GM18519 (cell line): ENCODE measurements at regions not wholly inside any gene's neighbourhood (a gene's known extent, or its start where the extent isn't known, plus 50 kb on each side); places are given as distances from the start of the nearest gene placed in this dataset.
"Not testable (repeated sequence)": the region's sequence is repeated elsewhere in the genome, so short reads cannot be mapped to it uniquely, and the experiment has no call there.

Source experiments
- ATAC-seq: cut with Tn5 transposase; IDR thresholded peaks from one replicate; pipeline ENCODE4 v1.9.1; 2021; ENCODE audit warnings: mild to moderate bottlenecking, moderate library complexity; ENCODE audit not compliant: unreplicated experiment, low FRiP score

DNA sequence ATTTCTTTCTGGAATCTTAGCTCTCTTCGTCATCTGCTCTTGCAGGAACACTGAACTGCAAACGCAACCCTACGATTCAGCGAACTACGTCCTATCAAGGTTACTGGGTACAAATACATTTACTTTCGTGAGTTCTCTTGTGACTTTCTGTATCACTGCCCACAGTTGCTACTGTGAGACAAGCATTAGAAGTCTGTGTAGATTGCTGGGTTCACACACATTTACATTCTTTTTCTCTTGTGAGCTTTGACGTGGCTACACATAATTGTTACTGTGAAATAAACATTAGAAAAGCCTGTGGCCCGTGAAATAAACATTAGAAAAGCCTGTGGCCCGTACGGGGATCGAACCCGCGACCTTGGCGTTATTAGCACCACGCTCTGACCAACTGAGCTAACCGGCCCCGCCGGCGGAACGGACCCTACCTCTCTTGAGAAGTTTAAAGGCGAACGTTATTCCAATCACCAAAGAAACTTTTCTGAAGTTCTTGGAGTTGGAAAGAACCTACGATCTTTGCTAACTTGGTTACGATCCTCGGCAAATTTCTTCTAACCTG is 61.2 kb upstream of the ZNF322 start:
- ATAC-seq = not testable (repeated sequence)

DNA sequence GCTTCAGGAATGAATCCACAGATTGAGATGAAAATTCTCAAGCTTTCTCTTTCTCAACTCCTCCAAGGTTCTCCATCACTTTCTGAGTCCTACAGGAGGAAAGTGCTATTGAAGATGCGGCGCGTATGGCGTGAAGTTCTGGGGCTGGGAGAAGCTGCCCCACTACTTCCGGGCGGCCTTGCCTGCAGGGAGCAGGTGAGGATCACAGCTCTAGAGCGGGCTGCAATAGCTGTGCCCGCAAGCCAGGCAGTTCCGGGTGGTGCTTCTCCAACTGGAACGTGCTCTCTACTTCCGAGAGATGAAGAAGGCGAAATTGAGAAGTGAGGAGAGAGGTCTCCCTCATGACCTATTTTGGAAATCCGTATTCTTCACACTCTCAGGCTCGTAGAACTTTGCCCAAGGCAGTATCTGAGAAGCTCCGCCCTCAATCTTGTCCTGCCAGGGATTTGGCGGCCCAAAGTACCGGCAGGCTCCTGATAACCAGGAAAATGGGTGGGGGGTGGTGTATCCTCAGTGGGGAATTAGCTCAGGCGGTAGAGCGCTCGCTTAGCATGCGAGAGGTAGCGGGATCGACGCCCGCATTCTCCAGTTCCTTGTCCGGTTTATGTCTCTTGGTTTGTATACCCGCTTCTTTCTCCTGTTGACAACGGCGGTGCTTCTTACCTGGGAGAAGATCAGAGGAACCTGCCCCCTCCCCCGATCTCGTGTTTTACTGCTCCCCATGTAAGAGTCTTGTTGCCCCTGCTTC is 70.6 kb upstream of the ZNF322 start:
- ATAC-seq = not testable (repeated sequence)

DNA sequence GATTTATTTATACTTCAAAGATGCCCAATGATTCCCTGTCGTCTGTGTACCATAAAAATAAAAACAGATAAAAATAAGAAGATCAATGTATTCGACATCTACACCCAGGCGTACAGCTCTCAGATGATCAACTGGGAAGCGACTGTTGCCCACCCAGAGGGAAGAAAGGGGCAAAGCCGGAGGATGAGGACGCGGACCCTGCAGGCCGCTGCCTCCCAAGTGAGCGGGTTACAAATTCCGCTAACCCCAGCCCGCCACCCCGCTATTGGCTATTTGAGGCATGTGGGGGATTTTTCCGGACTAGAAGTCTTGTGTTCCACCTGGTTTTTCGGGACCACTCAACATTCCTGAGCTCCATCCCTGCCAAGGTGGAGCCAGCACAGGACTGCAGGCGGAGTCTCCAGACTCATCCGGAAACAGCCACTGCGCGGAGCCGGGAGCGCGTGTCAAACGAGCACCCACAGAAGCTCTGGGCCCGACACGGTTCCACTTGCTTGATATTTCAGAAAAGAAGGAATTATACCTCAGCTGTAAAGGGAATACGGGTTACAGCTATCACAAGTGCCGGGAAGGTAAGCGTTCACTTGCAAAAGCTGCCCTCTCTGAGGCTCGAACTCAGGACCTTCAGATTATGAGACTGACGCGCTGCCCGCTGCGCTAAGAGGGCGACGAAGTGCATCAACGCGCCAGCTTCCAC is 75.4 kb upstream of the ZNF322 start:
- not testable (repeated sequence) for ATAC-seq

DNA sequence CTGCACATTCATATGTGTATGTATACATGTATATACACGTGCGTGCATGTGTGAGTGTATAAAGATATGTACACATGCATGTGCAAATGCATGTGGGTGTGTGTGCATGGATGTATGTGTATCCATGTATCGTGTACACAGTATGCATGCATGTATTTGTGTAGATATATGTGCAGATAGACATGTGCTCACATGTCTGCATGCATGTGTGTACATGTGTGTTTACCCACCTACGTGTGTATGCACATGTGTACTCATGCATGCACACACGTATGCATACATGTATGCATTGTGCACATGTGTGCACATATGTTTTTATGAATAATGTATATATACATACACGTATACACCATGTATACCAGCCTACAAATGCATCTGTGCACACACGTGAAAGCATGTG is 80.3 kb upstream of the ZNF322 start:
- no peak for ATAC-seq

DNA sequence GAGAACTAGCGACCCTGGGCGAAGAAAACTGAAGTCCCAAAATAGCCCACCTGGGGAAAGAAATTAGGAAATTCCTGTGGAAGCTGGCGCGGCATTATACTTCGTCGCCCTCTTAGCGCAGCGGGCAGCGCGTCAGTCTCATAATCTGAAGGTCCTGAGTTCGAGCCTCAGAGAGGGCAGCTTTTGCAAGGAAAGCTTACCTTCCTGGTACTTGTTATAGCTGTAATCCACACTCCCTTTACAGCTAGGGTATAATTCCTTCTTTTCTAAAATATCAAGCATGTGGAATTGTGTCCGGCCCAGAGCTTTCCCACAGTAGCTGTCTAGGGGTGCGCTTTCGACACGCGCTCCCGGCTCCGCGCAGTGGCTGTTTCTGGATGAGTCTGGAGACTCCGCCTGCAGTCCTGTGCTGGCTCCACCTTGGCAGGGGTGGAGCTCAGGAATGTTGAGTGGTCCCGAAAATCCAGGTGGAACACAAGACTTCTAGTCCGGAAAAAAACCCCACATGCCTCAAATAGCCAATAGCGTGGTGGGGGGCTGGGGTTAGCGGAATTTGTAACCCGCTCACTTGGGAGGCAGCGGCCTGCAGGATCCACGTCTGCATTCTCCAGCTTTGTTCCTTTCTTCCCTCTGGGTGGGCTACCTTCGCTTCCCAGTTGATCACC is 83.7 kb upstream of the ZNF322 start:
- ATAC-seq = no peak

DNA sequence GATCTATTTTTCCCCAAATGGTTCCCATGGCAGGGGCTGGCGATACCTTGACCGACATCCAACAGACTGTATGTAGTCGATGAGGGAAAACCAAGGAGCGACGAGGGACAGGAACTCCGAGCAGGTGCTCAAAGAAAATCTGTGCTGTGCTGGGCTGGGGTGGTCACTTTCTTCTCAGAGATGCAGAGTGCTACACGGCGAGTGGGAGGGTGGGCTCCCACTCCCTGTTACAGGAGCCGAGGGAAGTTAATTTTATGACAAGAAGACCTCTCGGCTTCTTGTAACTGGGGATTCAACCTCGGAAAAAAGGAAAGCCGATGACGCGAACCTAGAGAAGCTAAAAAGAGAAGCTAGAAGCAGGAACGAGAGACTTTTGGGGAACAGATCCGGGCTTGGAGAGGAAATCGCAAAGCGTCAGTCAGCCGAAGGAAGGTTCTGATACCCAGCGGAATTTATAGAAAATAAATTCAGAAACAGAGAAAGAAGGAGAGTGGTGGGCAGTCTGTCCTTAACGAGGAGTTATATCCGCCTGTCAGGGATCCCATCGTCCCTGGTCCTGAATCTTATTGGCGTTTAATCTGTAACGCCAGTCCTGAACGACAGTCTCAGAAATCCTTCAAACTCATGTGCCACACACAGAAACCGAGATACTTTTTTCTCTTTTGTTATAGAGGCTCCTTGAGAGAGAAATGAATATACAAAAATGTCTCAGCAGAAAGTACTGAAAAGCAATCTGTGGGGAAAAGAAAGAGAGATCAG is 84.6 kb upstream of the ZNF322 start:
- no peak for ATAC-seq

DNA sequence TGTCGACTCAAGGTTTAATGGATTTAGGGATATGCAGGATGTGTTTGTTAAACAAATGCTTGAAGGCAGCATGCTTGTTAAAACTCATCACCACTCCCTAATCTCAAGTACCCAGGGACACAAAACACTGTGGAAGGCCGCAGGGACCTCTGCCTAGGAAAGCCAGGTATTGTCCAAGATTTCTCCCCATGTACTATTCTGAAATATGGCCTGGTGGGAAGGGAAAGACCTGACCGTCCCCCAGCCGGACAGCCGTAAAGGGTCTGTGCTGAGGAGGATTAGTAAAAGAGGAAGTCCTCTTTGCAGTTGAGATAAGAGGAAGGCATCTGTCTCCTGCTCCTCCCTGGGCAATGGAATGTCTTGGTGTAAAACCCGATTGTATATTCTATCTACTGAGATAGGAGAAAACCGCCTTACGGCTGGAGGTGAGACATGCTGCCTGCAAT is 85.3 kb upstream of the ZNF322 start:
- not testable (repeated sequence) for ATAC-seq

DNA sequence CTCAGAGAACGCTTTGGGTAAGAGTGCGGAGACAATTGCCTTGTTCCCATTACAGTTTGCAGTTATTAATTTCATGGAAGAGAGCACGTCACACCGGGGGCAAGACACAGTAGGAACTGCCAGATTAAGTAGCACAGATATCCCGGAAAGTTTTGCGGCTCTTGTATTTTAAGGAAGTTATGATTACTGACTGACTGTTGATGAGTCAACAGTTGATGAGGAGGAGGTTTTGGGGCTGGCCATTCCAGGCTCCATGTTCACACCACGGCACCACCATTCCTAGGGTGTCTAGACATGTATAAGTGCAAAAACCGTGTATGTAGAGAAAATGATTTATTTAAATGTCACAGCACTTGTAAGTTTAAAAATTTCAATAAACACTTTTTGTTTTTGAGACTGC is 86.4 kb upstream of the ZNF322 start:
- not testable (repeated sequence) for ATAC-seq

DNA sequence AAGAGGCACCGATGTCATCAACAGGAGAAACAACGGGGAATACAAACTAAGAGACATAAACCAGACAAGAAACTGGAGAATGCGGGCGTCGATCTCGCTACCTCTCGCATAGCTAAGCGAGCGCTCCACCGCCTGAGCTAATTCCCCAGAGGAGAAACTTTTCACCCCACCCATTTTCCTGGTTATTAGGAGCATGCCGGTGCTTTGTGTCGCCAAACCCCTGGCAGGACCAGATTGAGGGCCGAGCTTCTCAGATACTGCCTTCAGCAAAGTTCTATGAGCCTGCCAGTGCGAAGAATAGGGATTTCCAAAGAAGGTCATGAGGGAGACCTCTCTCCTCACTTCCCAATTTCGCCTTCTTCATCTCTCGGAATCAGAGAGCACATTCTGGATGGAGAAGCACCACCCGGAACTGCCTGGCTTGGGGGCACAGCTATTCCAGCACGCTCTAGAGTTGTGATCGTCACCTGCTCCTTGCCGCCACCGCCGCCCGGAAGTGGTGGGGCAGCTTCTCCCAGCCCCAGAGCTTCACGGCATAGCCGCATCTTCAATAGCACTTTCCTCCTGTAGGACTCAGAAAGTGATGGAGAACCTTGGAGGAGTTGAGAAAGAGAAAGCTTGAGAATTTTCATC is 89.7 kb upstream of the ZNF322 start:
- not testable (repeated sequence) for ATAC-seq

DNA sequence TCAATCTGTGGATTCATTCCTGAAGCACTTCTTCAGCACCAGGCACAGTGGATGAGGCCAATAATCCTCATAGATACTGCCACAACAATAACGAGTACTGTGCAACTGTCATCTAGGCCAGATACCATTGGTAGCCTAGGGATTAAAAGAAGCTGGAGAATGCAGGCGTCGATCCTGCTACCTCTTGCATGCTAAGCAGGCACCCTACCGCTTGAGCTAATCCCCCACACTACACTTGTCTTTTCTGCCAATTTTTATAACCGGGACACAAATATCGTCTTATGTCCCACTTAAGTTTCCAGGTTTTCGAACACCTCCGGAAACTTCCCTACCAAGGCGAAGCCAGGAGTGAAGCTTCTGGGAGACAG is 90.2 kb upstream of the ZNF322 start:
- ATAC-seq = not testable (repeated sequence)

DNA sequence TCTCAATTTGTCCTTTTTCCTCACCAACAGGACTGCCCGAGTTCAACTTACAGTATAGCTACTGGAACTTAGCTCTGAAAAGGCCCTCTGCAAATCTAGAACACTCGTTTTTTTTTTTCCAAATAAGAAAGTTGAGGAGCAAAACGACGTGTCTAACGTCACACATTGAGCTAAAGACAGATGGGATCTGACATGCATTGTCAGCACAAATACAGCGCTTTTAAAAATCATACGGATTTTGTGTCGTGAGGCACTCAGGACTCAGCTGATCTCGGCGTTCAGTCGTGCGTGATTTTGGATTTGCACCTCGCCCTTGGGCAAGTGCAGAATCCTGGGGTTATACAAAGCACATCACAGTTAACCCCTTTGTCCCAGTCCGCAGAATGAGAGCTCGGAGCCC is 94.7 kb upstream of the ZNF322 start:
- no peak for ATAC-seq

DNA sequence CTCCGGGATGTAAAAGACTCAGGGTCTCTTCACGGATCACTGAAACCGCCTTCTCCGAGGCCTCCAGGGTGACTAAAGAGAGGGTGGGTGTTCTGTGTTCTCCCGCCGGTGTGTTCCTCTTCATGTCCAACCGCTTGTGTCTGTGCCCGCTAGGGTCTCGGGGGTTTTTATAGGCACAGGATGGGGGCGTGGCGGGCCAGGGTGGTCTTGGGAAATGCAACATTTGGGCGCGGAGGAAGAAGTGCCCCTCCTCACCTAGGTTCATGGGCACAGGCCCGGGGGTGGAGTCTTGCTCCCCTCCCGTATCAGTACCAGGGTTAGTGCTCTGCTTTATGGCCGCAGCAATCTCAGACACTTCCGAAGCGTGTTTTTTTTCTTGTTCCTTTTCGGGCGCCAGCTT is 95.3 kb upstream of the ZNF322 start:
- ATAC-seq = not testable (repeated sequence)

DNA sequence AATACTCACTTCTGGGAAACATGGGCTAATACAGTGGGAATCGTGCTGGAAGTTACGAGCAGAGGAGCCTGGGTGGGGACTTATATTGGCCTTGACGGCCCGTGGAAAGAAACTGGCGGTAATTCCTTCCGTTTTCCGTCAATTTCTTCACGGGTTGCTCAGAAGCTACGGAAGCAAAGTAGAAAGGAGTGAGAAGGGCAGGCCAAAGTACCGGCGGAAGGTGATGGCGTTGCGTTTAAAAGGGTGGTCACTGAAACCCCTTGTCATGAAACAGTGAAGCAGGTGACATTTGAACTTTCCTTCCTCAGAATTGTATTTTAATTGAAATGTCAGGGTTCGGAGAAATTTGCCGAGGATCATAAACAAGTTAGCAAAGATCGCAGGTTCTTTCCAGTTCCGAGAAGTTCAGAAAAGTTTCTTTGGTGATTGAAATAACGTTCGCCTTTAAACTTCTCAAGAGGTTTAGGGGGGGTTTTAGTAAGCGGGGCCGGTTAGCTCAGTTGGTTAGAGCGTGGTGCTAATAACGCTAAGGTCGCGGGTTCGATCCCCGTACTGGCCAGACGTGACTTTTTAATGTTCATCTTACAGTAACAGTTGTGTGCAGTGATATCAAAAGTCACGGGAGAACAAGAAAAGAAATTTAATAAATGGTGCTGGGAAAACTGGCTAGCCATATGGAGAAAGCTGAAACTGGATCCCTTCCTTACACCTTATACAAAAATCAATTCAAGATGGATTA is 96.7 kb upstream of the ZNF322 start:
- not testable (repeated sequence) for ATAC-seq

DNA sequence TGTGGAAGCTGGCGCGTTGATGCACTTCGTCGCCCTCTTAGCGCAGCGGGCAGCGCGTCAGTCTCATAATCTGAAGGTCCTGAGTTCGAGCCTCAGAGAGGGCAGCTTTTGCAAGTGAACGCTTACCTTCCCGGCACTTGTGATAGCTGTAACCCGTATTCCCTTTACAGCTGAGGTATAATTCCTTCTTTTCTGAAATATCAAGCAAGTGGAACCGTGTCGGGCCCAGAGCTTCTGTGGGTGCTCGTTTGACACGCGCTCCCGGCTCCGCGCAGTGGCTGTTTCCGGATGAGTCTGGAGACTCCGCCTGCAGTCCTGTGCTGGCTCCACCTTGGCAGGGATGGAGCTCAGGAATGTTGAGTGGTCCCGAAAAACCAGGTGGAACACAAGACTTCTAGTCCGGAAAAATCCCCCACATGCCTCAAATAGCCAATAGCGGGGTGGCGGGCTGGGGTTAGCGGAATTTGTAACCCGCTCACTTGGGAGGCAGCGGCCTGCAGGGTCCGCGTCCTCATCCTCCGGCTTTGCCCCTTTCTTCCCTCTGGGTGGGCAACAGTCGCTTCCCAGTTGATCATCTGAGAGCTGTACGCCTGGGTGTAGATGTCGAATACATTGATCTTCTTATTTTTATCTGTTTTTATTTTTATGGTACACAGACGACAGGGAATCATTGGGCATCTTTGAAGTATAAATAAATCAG is 106.8 kb upstream of the ZNF322 start:
- not testable (repeated sequence) for ATAC-seq

DNA sequence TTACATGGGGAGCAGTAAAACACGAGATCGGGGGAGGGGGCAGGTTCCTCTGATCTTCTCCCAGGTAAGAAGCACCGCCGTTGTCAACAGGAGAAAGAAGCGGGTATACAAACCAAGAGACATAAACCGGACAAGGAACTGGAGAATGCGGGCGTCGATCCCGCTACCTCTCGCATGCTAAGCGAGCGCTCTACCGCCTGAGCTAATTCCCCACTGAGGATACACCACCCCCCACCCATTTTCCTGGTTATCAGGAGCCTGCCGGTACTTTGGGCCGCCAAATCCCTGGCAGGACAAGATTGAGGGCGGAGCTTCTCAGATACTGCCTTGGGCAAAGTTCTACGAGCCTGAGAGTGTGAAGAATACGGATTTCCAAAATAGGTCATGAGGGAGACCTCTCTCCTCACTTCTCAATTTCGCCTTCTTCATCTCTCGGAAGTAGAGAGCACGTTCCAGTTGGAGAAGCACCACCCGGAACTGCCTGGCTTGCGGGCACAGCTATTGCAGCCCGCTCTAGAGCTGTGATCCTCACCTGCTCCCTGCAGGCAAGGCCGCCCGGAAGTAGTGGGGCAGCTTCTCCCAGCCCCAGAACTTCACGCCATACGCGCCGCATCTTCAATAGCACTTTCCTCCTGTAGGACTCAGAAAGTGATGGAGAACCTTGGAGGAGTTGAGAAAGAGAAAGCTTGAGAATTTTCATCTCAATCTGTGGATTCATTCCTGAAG is 111.6 kb upstream of the ZNF322 start:
- ATAC-seq = not testable (repeated sequence)

DNA sequence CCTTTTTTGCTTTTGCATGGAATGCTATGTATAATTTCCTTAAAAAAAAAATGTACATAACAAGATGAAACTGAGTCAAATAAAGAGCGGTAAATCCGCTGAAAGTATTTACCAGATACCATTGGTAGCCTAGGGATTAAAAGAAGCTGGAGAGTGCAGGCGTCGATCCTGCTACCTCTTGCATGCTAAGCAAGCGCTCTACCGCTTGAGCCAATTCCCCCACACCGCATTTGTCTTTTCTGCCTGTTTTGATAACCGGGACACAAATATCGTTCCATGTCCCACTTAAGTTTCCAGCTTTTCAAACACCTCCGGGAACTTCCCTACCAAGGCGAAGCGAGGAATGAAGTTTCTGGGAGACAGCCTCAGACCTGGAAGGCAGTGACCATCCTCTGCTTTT is 113.9 kb upstream of the ZNF322 start:
- not testable (repeated sequence) for ATAC-seq

DNA sequence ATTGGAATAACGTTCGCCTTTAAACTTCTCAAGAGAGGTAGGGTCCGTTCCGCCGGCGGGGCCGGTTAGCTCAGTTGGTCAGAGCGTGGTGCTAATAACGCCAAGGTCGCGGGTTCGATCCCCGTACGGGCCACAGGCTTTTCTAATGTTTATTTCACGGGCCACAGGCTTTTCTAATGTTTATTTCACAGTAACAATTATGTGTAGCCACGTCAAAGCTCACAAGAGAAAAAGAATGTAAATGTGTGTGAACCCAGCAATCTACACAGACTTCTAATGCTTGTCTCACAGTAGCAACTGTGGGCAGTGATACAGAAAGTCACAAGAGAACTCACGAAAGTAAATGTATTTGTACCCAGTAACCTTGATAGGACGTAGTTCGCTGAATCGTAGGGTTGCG is 121.0 kb upstream of the ZNF322 start:
- not testable (repeated sequence) for ATAC-seq
